H4 (cell line): ENCODE measurements at regions not wholly inside any gene's neighbourhood (a gene's known extent, or its start where the extent isn't known, plus 50 kb on each side); places are given as distances from the start of the nearest gene placed in this dataset.
A peak's percentile ranks its signal among the peaks of the same experiment; 100 is the strongest.

ENCODE experiments used
- DNase-seq: peaks from one replicate; pipeline ENCODE4 v3.0.0-alpha.2; 2015; ENCODE audit warnings: low spot score

DNA sequence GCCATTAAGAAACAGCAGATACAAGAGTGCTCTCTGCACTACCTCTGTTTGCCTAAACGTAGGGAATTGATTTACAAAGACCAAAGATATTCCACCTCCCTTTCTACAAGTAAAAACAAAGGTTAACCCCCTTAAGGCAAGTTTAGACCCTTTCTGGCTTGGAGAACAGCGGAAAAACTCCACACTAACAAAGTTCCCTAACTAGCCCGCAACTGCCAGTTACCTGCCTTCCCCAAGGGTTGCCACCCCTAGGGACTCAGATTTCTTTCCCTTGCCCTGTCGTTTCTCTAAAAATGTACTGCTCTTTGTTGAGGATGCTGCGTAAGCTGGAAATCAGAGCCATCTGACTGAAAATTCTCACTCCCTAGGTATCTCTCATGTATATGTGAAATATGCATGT is 627.5 kb upstream of the SOX11 start:
- no peak for DNase-seq

DNA sequence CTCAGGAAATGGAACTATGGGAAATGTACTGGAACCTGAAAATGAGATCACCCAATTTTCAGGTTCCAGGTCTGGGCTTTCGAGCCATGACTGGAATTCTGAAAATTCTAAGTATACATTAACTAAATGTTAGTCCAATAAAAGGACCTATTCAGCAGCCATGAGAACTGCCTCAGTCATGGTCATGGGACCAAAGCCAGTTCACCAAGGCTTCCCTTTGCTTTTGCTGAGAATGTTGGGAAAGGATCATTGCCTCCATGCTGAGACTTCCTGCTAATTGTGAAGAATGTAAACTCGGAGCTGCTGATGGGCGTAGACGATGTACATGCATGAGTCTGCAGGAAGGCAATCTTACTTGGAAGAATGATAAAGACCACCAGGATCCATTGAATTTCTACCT is 624.4 kb upstream of the SOX11 start:
- DNase-seq, result no peak

DNA sequence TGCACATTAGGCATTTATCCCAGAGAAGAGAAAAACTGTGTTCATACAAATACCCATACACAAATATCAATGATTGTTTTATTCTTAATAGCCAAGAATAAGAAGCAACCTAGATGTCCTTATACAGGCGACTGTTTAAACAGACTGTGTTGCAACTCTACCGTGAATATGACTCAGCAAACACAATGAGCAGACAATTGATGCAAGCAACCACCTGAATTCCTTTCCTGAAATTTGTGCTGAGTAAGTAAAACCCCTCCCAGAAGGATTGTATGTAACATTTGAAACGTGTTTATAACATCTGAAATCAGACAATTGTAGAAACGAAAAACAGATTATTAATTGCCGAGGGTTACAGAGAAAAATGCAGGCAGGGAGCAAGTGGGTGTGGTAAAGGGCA is 621.9 kb upstream of the SOX11 start:
- peak; percentile 1 for DNase-seq

DNA sequence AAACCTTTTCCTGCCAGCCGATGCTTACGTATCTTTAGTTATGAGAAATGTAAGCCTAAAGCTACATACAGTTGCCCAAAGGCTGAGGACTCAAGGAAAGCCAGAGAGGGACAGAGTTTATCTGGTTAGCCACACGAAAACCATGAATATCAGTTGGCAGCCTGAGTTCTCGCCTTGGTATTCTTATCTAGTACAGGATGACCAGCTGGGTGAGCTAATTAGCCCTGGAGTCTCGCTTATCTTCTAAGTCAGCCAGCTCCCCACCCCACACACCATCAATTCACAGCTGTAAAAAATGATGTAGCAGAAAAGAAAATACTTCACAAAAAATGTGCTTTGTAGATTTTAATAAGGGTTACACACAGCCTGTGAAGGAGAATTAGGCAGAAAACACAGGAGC is 617.5 kb upstream of the SOX11 start:
- DNase-seq, result no peak

DNA sequence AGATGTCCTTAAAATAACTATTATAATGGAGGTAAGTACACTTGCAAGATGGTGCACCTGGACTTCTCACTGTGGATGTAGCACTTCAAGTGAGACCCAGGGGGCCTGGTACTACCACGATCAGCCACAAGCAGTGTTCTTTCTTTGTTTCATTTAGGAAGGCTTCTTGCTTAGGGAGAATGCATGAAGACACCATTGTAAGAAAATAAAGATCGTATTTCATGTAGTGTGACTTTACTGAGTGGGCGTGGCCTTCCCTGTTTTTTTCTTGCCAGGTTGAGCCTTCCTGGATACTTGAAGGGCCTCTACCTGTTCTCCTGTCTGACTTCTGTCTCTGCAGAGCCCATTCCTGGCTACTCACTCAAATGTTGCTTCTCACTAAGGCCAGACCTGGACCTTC is 615.6 kb upstream of the SOX11 start:
- no peak for DNase-seq

DNA sequence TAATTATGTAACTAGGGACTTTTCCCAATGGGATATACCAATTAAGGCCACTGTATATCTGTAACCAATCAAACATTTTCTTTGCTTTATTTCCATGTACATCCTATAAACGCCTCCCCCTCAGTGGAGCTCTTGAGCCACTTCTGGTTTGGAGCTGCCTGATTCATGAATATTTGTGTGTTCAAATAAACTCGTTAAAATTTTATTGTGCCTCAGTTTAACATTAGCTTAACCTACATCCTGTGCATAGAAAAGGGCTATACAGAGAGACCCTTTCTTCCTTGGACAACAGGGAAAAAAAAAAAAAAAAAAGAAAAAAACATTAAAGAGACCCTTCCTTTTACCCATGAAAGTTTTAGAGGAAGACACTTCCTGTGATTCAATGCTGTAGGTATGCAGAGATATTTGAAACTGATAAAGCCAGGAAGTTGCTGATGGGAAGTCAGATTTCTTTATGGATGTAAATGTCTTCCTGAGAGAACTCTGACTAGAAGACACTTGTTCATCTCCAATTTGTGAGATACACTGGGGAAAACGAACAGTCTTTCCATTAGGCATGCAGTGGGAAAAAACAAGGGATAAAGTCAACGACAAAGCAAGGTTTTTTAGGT is 614.6 kb upstream of the SOX11 start:
- DNase-seq, result no peak

DNA sequence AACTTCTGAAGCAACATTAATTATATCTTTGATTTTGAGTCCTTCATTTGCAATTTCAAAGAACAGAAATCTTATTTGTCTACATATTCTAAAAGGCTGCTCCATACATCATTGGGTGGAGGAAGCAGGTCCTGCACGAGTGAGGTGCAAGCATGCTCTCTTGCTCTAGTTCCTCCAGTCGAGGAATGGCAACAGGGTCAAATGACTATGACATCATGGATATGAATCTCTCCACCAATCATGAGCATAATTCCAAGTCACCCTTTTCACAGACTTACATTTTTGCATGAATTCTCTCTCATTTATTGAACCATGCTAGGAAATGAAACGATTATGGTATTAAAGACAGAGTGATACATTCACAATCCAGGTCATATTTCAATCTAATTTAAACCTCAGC is 608.8 kb upstream of the SOX11 start:
- no peak for DNase-seq

DNA sequence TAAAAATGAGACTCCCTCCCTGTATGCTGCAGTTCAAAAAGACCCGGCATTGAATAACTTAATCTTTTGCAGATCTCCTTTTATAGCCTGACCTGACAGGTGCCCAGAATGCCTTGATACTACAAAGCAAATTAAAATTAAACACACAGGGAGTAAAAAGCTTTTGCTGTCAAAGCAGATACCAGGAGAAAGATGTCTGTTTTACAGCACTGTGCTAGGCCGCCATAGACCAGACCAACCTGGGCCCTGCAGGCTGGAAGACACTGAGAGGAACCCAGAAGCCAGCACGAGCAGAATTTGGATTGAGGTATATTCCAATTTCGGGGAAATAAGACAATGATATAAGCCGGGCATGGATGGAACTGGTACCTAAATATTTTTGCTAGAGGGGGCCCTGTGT is 602.8 kb upstream of the SOX11 start:
- DNase-seq, result no peak

DNA sequence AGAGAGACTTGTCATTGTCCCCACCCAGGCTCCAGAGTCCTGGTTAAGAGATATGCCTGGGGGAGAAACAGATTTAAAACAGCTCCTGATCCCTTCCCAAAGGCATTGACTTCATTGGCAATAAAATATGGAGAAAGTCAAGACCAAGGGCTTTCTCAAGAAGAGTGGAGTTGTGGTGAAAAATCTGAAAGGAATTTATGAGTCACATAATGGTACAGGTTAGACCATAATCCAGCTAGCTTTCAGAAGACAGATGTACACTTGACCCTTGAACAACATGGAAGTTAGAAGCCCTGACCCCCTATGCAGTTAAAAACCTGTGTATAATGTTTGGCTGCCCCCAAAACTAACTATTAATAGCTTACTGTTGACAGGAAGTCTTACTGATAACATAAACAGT is 599.1 kb upstream of the SOX11 start:
- DNase-seq, result no peak

DNA sequence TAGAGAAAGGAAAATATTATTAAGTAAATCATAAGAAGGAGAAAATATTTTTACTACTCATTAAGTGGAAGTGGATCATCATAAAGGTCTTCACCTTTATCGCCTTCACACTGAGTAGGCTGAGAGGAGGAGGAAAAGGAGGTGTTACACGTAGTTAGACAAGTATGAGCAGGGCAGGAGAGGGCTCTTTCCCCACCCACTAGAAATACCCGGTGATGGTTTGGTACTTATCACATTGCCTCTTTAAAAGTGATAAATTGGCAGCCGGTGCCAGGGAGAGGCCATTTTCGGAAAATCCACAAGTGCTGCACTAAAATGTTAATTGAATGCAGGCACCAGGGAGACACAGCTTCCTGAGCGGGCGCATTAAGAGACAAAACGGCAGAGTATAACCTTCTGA is 598.7 kb upstream of the SOX11 start:
- no peak for DNase-seq

DNA sequence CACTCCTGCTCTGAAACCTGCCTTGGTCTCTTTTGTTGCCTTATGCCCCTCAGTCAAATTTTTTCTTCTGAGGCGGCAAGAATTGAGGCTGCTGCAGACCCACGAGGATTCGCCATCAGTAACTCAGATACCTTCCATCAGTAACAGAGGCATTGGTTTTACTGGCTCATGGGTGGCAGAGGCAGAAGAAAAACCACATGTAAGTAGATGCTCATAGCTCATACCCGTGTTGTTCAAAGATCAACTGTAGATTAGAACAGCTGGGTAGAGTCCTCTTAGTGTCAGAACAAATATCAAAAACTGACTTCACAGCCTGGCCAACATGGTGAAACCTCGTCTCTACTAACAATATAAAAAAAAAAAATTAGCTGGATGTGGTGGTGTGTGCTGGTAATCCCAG is 598.0 kb upstream of the SOX11 start:
- DNase-seq, result no peak

DNA sequence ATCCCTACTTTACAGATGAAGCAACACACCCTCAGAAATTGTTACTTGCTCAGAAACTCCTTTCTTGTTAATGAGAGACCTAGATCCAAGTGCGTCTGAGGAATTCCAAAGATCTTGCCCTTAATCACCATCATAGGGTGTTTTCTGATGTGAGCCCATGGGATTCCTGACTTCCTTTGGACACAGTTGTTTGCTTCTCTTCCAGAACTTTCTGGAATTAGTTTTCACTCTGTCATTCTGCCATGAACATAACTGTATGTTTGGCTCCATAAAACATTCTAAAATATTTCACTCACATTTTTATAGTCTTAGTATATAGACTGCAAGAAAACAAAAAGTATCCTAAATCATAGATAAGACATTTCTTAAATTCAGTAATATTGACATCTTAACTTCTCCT is 593.9 kb upstream of the SOX11 start:
- DNase-seq, result no peak

DNA sequence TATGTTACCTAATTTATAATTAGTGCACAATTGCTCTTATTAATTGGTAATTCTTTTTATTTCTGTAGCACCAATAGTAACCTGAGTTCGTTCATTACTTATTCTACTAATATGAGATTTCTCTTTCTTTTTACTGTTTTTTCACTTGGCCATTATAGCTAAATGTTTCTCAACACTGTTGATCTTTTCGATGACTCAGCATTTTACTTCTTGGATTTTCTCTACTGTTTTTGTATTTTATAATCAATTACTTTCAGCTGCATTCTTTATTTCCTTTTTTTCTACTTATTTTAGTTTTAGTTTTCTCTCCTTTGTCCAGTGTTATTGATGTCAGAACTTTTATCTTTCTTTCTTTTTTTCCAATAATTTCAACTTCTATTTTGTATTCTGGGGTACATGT is 589.4 kb upstream of the SOX11 start:
- no peak for DNase-seq

DNA sequence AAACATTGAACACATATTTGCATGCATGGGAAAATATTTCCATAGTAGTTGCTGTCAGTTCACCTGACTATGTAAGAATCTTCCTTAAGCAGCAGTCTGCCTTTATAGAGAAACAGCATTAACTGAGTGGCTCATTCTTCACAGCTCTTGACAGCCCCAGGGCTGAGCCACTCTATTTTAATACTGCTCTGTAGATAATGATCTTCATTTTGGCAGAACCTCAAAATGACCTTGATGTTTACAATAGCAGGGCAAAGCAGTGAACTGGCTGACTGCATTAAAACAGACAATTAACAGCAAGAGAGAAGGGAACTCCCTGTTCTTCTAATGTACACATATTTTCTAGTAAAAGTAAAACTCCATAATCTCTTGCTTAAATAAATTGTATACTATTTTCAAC is 580.6 kb upstream of the SOX11 start:
- no peak for DNase-seq

DNA sequence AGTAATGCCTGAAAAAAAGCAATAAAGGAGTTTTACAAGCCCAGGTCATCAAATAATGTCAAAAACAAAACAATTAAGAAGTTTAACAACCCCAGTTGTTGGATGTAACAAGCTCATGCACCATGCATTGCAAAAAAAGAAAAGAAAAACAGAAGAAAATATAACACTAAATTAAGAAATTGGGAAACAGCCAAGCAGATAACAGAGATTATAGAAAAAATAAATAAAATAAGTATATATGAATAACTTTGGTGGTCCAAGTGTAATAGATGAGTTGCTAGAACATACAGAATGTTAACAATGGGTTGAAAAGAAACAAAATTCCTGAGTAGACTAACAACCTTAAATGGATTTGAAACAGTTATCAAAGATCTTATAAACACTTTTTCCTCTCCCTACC is 573.1 kb upstream of the SOX11 start:
- DNase-seq, result no peak

DNA sequence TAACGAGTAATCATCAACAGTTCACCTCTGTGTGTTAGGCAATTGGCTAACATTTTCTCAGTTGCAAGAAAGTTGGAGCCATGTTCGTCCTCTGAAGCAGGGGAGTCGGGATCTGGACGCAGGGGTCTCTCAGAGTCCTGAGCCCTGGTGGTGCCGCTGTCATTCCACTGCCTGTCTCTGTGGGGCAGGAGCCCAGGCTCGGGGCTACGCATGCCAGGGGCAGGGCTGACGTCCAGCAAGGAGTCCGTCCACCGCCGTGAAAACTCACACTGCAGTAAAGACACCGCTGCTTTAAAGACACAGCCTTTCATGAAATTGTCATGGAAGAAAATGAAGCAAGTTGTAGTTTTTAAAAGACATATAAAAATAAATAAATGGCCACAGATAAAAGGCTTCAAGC is 571.1 kb upstream of the SOX11 start:
- no peak for DNase-seq

DNA sequence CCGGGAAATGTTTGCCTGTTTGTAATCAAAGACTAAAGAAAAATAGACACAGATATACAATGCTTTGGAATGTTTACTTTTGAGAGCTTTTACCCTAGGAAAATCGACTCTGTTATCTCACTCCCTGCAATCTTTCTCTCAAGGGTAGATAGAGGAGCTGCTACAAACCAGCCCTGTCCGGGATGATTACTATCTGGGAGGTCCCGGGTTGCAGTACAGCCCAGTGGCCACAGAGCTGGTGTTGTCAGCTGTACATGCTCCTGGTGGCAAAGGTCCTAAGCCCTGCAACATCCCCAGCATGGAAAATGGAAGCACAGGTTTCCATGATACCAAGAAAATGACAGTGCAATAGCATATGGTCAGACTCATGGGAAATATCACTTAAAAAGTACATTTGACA is 570.5 kb upstream of the SOX11 start:
- DNase-seq, result no peak

DNA sequence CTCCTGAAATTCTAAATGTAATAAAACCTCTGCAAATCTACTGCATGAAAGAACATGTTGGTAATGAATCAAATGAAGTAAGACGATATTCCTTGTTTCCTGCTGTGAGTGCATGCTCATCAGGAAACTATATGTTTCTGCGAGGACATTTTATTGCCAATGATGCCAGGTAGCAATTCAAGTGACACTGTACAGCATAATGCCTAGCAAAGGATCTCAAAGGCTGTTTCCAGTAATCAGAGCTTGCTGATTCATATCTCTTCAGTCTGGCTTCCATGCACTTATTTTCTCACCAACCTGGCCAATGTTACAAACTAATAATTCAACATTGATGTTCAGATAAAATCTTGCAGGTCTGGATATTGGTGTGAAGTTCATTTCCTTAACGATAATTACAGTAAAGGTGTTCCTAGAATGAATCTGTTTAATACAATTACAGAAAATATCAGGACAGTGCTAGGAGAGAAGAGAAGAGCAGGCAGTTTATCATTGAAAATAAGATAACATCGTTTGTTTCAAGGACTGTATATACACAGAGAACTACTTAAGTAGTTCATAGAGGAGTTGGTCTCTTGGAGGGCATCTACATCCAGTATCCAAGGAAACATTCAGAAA is 568.5 kb upstream of the SOX11 start:
- DNase-seq, result no peak

DNA sequence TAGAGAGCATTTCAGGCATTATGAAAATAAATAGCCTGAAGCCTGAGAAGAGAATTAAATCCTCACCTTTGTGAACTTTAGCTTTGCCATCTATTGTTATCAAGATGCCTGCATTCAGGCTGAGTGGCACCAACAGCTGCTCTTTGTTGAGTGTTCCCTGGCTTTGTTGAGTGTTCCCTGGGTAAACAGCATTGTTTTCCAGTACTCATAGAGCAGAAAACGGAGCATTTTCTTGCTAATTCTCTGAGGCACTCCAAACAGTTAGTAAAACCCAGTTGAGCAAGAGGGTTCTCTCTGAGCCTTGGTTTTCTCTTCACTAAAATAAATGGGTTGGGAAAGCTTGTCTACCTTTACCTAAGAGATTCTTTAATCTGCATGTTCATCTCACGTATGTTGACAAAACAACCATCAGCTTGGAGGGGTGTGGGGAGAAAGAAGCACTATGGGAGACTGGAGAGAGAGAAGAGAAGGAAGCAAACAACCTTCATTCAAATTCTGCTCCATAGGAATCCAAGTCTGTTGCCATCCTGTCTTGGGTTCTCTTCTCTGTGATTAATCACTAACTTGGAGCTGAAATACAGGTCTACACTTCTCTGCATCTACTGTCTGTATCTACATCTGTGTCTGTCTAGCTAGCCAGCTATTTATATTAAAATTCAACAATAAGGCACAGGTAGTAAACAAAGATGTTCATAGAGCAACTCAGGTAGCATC is 567.0 kb upstream of the SOX11 start:
- DNase-seq, result no peak

DNA sequence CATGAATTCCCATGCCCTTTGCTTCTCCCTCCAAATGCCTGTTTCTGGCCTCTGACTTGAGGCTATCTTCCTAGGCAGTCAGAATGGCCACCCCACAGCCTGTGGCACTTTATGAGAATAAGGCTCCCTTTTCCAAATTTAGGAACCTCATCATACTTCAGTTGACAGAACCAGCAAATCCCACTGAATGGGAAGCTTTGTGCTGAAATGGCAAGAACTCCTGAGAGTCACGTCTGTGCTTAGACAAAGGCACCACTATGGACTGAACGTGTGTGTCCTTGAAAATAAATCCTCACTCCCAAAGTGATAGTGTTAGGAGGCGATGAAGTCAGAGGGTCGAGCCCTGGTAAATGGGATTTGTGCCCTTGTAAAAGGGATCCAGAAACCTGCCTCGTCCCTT is 559.9 kb upstream of the SOX11 start:
- DNase-seq, result no peak

DNA sequence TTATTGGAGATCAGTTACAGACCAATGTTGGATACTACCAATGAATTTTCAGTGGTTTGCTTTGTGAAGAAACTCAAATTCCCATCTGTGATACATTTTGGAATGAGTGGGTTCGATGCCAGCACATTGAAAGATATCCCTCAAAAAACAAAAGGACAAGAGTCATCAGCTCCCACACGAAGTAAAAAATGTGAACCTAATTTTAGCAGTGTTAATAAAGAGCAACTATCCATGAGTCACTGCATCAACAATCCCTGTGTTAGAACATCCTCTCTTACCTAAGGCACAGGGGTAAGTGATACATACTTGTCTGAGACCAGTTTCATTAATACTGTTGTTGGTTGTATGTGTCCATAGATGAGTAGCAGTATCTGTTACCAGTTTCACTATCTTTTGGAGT is 551.8 kb upstream of the SOX11 start:
- no peak for DNase-seq

DNA sequence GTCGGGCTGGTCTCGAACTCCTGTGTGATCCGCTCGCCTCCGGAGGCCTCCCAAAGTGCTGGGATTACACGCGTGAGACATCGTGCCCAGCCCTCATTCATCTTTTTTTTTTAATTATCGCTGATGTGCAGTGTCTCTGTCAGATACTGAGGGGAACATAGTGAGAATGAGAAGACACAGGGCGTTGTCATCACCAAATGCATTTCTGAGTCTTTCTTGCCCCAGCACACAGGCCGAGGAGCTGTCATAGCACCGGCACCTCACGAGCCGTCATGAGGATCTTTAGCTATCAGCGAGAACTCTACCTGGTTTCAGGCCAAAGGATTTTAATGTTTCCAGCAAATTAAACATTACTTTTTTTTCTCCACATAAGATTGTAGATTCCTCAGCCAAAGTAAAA is 548.0 kb upstream of the SOX11 start:
- no peak for DNase-seq

DNA sequence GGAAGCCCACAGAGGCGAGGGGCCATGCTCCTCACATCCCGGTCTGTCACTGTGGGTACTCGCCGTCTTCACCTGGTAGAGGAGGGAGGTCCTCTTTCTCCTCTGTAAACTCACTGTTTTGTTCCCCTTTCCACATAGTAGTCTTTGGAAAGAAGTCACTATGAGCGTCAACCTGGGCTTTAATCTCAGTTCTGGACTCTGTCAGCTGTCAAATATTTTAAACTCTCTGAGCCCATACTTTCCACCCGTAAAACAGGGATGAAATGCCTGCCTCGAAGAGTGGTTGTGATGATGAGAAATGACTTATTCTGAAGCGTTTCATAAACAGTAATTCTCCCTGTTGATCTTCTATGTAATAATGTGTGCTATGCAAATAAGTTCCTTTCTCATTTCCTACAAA is 547.1 kb upstream of the SOX11 start:
- no peak for DNase-seq

DNA sequence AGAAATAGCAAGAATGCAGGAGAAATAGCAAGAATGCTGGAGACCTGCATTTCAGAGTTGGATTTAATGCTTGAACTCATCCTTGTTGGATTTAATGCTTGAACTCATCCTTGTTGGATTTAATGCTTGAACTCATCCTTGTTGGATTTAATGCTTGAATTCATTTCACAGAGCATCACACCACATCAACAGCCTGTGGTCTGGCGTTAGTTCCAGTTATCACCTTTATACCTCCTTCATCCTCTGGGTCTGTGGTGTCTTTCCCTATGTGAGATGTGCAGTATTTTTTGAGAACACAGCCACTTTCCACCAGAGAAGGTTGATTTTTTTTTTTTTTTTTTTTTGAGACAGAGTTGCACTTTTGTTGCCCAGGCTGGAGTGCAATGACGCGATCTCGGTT is 546.4 kb upstream of the SOX11 start:
- DNase-seq, result no peak
